ENCODE measurements at regions not wholly inside any gene's neighbourhood (a gene's known extent, or its start where the extent isn't known, plus 50 kb on each side); places are given as distances from the start of the nearest gene placed in this dataset.

DNA sequence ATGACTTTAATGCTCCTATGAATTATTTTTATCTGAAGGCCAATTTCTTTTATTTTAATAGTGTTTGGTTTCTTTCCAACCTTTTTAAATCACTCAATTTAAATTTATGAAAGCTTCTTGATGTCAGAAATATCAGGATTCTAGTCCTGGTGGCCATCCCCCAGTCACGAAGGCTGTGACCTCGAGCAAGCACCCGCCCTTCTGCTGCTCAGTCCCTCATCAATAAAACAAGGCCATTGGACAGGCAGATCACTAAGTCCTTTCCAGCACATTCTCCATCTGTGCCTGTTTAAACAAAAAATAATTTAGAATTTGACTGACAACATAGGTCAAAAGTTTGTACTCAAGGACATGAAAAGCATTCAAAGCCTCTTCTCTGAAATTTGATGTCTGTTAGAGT is 483.6 kb upstream of the VRK2 start:
- DNase-seq (ENCODE audit: low spot score): no peak

DNA sequence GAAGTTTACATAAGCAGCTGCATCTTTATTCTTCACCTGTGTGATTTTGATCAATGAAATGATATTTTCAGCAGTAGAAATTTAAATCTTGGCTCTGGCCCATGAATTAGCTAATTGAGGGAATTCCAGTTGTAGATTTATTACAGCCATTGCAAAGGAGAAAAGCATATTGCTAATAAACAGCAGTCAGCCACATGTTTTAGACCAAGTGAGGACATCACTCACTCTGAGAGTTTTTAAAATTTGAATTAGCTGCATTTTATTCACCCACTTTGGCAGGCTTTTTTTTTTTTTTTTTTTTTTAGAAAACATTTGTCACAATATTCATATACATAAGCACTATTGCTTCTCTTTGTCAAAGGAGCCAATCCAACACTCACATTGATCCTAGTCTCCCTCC is 479.4 kb upstream of the VRK2 start:
- DNase-seq (ENCODE audit: low spot score): no peak

GRCh38 chr2:57569396-57569795 is 477.2 kb upstream of the VRK2 start:
- no peak for DNase-seq (ENCODE audit: low spot score)

GRCh38 chr2:57570961-57571360 is 475.6 kb upstream of the VRK2 start:
- no peak for DNase-seq (ENCODE audit: low spot score)

GRCh38 chr2:57575700-57576268 is 470.8 kb upstream of the VRK2 start:
- DNase-seq (ENCODE audit: low spot score): no peak

GRCh38 chr2:57576983-57577382 is 469.6 kb upstream of the VRK2 start:
- no peak for DNase-seq (ENCODE audit: low spot score)

- no peak for DNase-seq (ENCODE audit: low spot score)
These were observed 448.7 kb upstream of the VRK2 start for GRCh38 chr2:57597940-57598339.

DNA sequence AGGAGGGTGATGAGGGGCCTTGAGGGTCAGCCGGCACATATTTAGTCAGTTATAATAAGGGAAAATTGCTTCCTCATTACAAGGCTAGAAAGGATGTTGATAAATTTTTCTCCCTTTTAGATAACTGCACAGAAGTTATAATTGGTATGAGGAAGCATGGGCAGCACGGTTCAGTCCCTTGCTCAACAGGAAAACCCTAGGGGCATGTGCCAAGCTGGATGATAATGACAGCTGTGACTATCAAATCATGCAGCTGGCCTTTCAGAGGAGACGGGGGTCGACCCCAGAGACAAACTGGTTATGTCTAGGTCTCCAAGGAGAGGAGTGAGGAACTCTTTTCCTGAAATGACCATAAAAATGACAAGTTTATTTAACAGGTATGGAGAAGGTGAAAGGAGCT is 448.1 kb upstream of the VRK2 start:
- no peak for DNase-seq (ENCODE audit: low spot score)

- DNase-seq (ENCODE audit: low spot score): no peak
These were observed 443.9 kb upstream of the VRK2 start for GRCh38 chr2:57602733-57603132.

- DNase-seq (ENCODE audit: low spot score): no peak
These were observed 431.6 kb upstream of the VRK2 start for GRCh38 chr2:57614988-57615387.

DNA sequence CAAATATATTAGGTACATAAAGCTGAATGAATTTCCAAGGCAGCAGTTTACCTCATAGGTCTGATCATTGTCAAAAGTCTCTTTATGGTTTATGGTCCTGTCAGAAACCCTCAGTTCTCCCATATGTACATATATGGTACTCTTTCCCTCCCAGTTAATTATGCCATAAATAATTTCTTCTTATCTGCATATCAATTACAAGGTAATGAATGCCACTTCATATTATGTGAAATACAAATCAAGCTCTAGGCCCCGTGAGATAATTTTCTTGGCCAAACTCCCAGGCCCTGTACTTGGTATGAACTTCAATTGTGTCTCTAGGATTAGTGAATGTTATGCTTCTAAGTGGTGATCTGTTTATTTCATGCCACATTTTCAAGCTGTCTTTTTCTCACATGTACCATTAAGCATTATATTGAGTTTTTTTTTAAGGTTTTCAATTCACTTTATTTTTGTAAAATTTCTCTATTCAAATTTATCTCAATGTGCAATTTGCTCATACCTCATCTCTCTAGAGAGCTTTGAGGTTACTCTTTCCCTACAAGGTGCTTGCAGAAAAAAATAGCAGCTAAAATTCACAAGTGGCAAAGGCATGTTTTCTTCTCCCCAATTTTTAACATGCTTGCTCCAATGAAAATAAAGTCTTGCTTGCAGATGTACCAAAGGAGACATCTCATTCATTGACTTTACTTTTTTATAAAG is 430.6 kb upstream of the VRK2 start:
- DNase-seq (ENCODE audit: low spot score): no peak

GRCh38 chr2:57617318-57617717 is 429.3 kb upstream of the VRK2 start:
- DNase-seq (ENCODE audit: low spot score): no peak

DNA sequence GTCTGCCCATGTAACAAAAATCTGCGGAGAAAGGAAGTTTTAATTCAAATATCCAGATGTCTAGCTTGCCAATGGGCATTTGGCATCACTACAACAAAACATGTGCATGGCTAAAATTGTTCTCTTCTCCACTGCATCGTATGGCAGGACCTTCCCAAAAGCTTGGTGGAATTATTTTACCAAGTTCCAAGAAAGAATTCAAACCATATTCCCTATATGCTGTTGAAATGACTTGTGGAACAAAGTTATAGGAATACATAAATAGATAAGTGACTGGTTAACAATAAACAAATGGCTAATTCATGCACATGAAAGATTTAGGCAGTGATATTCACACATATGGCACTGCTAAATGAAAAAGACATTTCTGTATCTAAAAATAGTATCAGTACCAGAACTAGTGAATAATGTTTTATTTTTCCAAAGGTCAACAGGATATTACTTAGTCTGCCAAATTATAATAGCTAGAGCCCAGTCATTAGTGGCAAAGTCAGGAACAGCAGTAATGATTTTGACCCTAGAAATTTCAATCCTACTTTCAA is 425.4 kb upstream of the VRK2 start:
- DNase-seq (ENCODE audit: low spot score): no peak

DNA sequence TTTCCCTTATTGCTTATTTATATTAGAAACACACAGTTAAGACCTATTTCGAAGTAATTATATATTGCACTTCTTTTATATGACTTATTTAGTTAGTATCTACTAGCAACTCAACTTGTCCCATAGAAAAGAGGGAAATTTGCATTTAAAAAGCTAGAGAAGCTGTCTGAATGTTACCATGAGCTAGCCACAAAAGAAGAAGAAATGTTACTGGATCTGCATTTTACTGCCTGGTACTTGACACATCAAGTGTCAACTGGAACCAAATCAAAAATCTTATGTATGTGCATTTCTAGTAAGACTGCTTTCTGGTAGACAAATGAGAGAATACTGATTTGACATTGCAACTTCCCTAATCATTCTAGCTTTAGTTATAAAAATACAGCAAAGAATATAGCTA is 424.6 kb upstream of the VRK2 start:
- DNase-seq (ENCODE audit: low spot score): no peak

DNA sequence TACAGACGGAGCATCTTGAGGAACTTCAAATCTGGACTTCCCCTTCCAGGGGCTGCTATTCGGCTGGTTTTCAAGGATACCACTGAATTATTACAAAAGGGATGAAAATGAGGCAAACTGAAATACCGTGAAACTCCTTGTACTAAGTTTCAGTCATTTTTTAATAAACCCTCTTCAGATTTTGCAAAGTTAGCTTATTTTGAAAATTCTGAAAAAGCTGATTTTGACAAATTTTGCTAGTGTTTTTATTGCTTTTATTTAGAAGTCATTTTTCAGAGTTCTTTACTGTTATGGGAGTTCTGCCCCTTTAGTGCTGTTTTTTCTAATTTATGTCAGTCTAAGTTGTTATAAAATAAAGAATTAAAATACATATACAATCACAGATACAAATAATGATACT is 390.4 kb upstream of the VRK2 start:
- DNase-seq (ENCODE audit: low spot score): no peak

DNA sequence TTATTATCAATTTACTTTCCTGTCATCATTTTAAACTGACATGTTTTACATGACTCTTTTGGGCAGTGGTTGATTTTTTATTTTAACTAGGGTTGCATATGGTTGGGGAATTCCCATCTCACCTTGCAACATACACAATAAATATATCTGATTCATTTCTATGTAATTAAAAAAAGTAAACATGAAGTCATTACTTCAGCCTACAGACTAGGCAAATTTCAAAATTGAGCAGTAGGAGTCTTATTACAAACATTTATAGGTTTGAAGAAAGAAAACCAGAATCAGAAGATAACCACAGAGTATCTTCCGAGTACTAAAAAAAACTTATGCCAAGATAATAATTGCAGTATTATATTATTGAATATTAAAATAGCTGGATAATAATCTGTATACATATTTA is 377.0 kb upstream of the VRK2 start:
- no peak for DNase-seq (ENCODE audit: low spot score)

GRCh38 chr2:57674025-57674424 is 372.6 kb upstream of the VRK2 start:
- DNase-seq (ENCODE audit: low spot score): no peak

GRCh38 chr2:57674743-57675142 is 371.9 kb upstream of the VRK2 start:
- no peak for DNase-seq (ENCODE audit: low spot score)

DNA sequence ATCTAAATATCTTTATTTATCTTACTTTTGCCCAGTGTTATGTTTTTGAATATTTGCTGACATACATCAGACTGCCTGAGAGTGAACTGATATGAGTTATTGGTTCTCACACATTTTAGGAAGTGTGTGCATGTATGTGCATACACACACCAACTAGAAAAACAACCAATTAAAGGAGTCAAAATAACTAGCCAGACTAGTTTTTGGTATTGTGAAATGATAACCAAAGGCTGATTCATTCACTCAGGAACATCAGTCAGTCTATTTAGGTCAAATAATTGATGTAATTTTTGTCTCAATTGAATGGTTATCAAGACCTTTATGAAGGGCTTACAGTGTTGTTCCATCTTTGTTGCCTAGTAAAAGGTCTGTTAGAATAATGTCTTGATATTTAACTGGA is 369.3 kb upstream of the VRK2 start:
- no peak for DNase-seq (ENCODE audit: low spot score)

GRCh38 chr2:57681650-57682049 is 365.0 kb upstream of the VRK2 start:
- no peak for DNase-seq (ENCODE audit: low spot score)

DNA sequence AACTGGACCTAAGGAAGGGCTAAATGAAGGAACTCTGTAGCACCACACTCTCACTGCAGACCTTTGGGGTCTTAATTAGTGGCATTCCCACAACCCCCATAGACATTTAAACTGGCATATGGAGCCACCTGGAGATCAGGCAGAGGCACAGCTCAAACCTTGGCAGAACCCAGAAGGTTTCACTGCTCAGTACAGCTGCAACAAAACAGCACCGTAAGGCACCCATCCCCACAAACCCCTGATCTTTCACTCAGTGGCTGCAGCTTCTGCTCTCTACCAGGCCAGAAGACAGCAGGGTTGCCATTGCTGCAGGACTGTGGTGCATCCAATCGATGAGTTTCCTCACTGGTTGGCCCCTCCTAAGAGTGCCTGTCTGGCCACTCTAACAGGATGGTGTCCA is 361.6 kb upstream of the VRK2 start:
- no peak for DNase-seq (ENCODE audit: low spot score)

GRCh38 chr2:57692395-57692794 is 354.2 kb upstream of the VRK2 start:
- DNase-seq (ENCODE audit: low spot score): no peak

DNA sequence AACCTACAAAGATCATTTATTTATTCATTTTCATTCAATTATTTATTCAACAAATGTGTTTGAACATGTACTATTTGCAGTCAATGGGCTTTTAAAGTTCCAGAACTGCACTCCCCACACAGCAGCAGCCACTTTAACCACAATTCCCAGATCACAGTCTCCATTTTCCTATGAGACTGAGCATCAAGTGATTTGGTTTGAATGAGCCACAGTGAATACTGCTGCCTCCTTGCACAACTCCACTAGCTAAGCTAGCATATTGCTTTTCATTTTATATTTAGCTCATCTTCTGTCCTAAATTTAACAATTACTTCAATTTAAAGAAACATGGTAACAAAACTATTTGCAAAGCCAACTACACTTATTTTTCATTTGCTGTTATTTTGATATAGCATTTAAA is 353.4 kb upstream of the VRK2 start:
- no peak for DNase-seq (ENCODE audit: low spot score)

DNA sequence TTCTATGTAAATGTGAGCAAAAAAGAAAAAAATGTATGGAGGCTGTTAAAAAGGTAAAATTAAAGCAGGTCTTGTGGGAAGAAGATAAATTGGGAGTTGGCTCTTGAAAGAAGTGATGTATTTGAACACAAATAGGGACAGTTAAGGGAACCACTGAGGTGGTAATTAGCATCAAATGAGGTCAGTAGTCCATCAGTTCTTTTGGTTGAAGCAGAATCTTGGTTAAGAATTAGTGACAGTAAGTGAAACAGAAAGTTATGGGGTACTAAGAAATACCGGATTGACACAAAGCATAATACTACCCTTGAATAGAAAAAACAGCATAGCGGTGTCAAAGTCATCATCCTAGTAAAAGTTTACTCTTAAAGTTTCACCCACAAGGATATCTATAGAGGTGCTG is 352.6 kb upstream of the VRK2 start:
- DNase-seq (ENCODE audit: low spot score): no peak
